SU-DHL-6 (cell line): ENCODE measurements at regions not wholly inside any gene's neighbourhood (a gene's known extent, or its start where the extent isn't known, plus 50 kb on each side); places are given as distances from the start of the nearest gene placed in this dataset.

Experiments
- H2AFZ ChIP-seq: fragments of 200-600 bp; sonication (generic); 2 replicates; pipeline ENCODE4 v1.6.1; 2014; ENCODE audit warnings: low read depth, mild to moderate bottlenecking, moderate library complexity, mixed read lengths, antibody characterized with exemption, low read length; ENCODE audit not compliant: severe bottlenecking
- H3F3A ChIP-seq: fragments of 200-600 bp; shearing (Covaris generic); 2 replicates; pipeline ENCODE4 v1.6.0; 2016; ENCODE audit warnings: antibody characterized with exemption, mild to moderate bottlenecking; ENCODE audit not compliant: insufficient read depth
- H3K27ac ChIP-seq: fragments of 200-600 bp; sonication (generic); 2 replicates; pipeline ENCODE4 v1.5.1; 2016; ENCODE audit warnings: low read depth, mild to moderate bottlenecking, low read length, moderate library complexity, mixed read lengths
- H3K27me3 ChIP-seq: fragments of 200-600 bp; sonication (generic), shearing (Covaris generic); 2 replicates; pipeline ENCODE4 v1.6.0; 2014; ENCODE audit warnings: mild to moderate bottlenecking, low read length
- H3K36me3 ChIP-seq: fragments of 200-600 bp; sonication (generic); 2 replicates; pipeline ENCODE4 v1.6.1; 2014; ENCODE audit warnings: mild to moderate bottlenecking, low read length, mixed read lengths
- H3K4me2 ChIP-seq: fragments of 300-600, 200-600 bp; shearing (Covaris generic), sonication (generic); 2 replicates; pipeline ENCODE4 v1.6.0; 2014; ENCODE audit warnings: low read length, low read depth, mild to moderate bottlenecking; ENCODE audit not compliant: poor library complexity, severe bottlenecking
- H3K4me3 ChIP-seq: fragments of 200-600 bp; sonication (generic); 2 replicates; pipeline ENCODE4 v1.5.1; 2014; ENCODE audit warnings: antibody characterized with exemption, low read length, mild to moderate bottlenecking, mixed read lengths; ENCODE audit not compliant: insufficient read depth, poor library complexity, severe bottlenecking
- H3K79me2 ChIP-seq: fragments of 200-600 bp; sonication (generic); 2 replicates; pipeline ENCODE4 v1.6.1; 2014; ENCODE audit warnings: mild to moderate bottlenecking, low read length, moderate library complexity; ENCODE audit not compliant: insufficient read depth
- H3K9ac ChIP-seq: fragments of 200-600 bp; sonication (generic); 2 replicates; pipeline ENCODE4 v1.7.0; 2014; ENCODE audit warnings: mild to moderate bottlenecking, low read length
- H3K9me2 ChIP-seq: fragments of 200-600 bp; sonication (generic); replicated peaks from 2 replicates; pipeline ENCODE4 v1.6.1; 2014; ENCODE audit warnings: low read length; ENCODE audit not compliant: insufficient read depth
- H3K9me3 ChIP-seq: fragments of 200-600 bp; sonication (generic); 2 replicates; pipeline ENCODE4 v1.6.1; 2014; ENCODE audit warnings: low read length, mixed read lengths; ENCODE audit not compliant: insufficient read depth
- H4K20me1 ChIP-seq: fragments of 200-600 bp; sonication (generic); 2 replicates; pipeline ENCODE4 v1.6.1; 2014; ENCODE audit warnings: low read depth, mild to moderate bottlenecking, antibody characterized with exemption, low read length, moderate library complexity, mixed read lengths
- EZH2phosphoT487 ChIP-seq: fragments of 200-600 bp; sonication (generic), shearing (Covaris generic); conservative IDR thresholded peaks from 2 replicates; pipeline ENCODE4 v1.6.1; 2018; ENCODE audit warnings: mild to moderate bottlenecking, antibody characterized with exemption, low read length, moderate library complexity, mixed read lengths
- TF ChIP-seq, protein P1 (sequence below): fragments of 200-600 bp; sonication (generic); IDR thresholded peaks from one replicate; pipeline ENCODE4 v1.5.1; 2017; ENCODE audit warnings: antibody characterized with exemption, mild to moderate bottlenecking, low read length, moderate library complexity; ENCODE audit not compliant: insufficient read depth, poor library complexity, severe bottlenecking

DNA sequence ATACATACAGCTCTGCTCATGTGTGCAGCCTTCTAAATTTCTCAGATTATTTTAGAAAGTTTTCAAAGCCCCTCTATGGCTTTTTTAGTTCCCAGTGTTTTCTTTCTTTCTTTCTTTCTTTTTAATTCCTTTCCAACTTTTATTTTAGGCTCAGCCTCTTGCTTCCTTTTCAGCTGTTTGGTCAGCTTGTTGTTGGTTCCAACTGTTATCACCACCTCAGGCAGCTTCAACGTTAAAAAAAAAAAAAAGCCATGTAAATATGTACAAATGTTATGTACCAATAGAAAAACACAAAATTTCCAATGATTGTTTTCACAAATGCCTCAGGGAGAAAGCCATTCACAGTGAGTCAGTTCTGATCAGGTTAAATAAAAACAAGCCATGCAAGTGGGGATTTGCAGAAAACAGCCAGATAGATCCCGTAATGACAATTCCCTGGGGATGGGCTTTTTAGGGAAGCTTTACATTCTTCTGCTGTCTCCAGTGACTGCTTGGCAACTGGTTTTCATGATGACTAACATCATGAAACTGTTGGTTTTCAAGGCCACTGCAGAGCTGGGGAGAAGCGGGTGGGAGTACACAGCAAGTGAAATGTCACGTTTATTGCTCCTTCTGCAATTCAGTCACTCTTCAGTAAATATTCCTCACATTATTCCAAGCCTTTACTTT, 908.4 kb downstream of the EPHA3 start:
- no peak overlapping the region for H3K27ac ChIP-seq
- H3K79me2 ChIP-seq = no peaks in the 10 kb centered on the region
- no peaks in the 10 kb centered on the region for H3K9me3 ChIP-seq
- H4K20me1 ChIP-seq = no peaks in the 10 kb centered on the region
- no peak overlapping the region for H3K4me2 ChIP-seq
- H3F3A ChIP-seq = no peaks in the 10 kb centered on the region
- H3K9ac ChIP-seq = no peak overlapping the region
- no peaks in the 10 kb centered on the region for H3K9me2 ChIP-seq
- no peaks in the 10 kb centered on the region for H3K27me3 ChIP-seq
- TF ChIP-seq, protein P1, sequence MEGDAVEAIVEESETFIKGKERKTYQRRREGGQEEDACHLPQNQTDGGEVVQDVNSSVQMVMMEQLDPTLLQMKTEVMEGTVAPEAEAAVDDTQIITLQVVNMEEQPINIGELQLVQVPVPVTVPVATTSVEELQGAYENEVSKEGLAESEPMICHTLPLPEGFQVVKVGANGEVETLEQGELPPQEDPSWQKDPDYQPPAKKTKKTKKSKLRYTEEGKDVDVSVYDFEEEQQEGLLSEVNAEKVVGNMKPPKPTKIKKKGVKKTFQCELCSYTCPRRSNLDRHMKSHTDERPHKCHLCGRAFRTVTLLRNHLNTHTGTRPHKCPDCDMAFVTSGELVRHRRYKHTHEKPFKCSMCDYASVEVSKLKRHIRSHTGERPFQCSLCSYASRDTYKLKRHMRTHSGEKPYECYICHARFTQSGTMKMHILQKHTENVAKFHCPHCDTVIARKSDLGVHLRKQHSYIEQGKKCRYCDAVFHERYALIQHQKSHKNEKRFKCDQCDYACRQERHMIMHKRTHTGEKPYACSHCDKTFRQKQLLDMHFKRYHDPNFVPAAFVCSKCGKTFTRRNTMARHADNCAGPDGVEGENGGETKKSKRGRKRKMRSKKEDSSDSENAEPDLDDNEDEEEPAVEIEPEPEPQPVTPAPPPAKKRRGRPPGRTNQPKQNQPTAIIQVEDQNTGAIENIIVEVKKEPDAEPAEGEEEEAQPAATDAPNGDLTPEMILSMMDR = no peak
- TF ChIP-seq EZH2phosphoT487 = no peak
- no peak overlapping the region for H3K4me3 ChIP-seq
- no peaks in the 10 kb centered on the region for H3K36me3 ChIP-seq
- H2AFZ ChIP-seq = no peak overlapping the region

DNA sequence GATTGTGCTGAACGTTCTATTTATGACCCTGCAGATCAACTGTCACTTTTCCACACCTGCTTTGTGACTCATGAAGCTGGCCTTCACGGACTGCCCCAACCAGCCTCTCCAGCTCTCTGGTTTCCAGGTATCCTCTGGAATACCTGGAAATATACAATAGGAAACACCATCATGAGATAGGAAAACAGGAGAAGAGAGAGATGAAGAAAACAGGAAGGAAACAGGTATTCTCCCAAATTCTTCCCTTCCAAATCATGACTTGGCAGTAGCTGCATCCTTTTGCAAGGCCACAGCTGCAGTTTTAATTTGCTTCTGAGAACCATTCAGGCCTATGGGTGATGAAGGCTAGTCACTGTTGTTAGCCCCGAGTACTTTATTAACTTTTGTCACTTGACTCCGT, 909.1 kb downstream of the EPHA3 start:
- no peak overlapping the region for H2AFZ ChIP-seq
- no peaks in the 10 kb centered on the region for H3K27me3 ChIP-seq
- no peaks in the 10 kb centered on the region for H3K9me2 ChIP-seq
- no peaks in the 10 kb centered on the region for H3K36me3 ChIP-seq
- no peaks in the 10 kb centered on the region for H4K20me1 ChIP-seq
- H3K9me3 ChIP-seq = no peaks in the 10 kb centered on the region
- H3K27ac ChIP-seq = no peak overlapping the region
- TF ChIP-seq, protein P1 = no peak
- no peak for TF ChIP-seq EZH2phosphoT487
- H3K4me2 ChIP-seq = no peak overlapping the region
- H3F3A ChIP-seq = no peaks in the 10 kb centered on the region
- H3K9ac ChIP-seq = no peak overlapping the region
- H3K4me3 ChIP-seq = no peak overlapping the region
- H3K79me2 ChIP-seq = no peaks in the 10 kb centered on the region

DNA sequence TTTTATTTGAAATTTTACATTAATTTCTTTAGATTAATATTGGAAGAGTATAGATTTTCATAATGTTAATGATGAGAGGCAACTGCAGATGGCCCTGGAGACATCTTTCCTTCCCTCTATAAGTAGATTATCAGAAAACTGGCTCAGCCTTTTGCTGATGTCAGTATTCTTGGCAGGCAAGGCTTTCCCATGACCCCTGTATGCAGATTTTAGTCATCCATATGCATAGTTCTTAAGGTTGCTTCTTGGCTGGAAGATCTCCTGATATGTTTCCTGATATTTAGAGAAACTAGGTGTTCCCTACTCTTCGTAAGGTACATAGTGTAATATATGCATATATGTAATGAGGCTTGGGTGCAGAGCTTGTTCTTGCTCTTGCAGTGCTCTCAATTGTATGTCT, 911.4 kb downstream of the EPHA3 start:
- Histone ChIP-seq H3F3A (no peaks in the 10 kb centered on the region), H3K9ac (no peak overlapping the region), H2AFZ (no peak overlapping the region), H3K9me2 (no peaks in the 10 kb centered on the region), H3K4me3 (no peak overlapping the region), H3K4me2 (no peak overlapping the region), H3K79me2 (no peaks in the 10 kb centered on the region), H3K27ac (no peak overlapping the region), H3K36me3 (no peaks in the 10 kb centered on the region), H3K27me3 (no peaks in the 10 kb centered on the region), H4K20me1 (no peaks in the 10 kb centered on the region), H3K9me3 (no peaks in the 10 kb centered on the region)
- TF ChIP-seq EZH2phosphoT487 = no peak
- TF ChIP-seq, protein P1 = no peak
